Sigmoid colon (tissue), 4 donors: ENCODE measurements at regions not wholly inside any gene's neighbourhood (a gene's known extent, or its start where the extent isn't known, plus 50 kb on each side); places are given as distances from the start of the nearest gene placed in this dataset.

Experiments used
- CTCF ChIP-seq, 4 experiments: fragments of 450-650 bp in 3 of 4; fragments of 200-600 bp in 1 of 4; IDR thresholded peaks; one replicate each; pipeline ENCODE4 v1.5.1; 2016 to 2019; ENCODE audit warnings: antibody characterized with exemption in 4 of 4, mild to moderate bottlenecking in 3 of 4, moderate library complexity in 2 of 4
- EP300 ChIP-seq, 4 donors: sonication (generic); formaldehyde crosslinking; IDR thresholded peaks; one replicate each; pipeline ENCODE4 v1.6.1; 2017; ENCODE audit warnings: antibody characterized with exemption in 4 of 4
- POLR2A ChIP-seq, 2 donors: fragments of 450-650 bp; IDR thresholded peaks; one replicate each; pipeline ENCODE4 v1.6.1; 2016; ENCODE audit warnings: antibody characterized with exemption in 2 of 2, mild to moderate bottlenecking in 2 of 2, moderate library complexity in 2 of 2
- POLR2AphosphoS5 ChIP-seq, 4 donors: sonication (generic); formaldehyde crosslinking; IDR thresholded peaks; one replicate each; pipeline ENCODE4 v1.6.1; 2017; ENCODE audit warnings: antibody characterized with exemption in 4 of 4

GRCh38 chr6:25219216-25219916 is 59.8 kb upstream of the CARMIL1 start:
- TF ChIP-seq CTCF (IDR thresholded peaks at IDR 0.05), result no peak
- TF ChIP-seq EP300 (IDR thresholded peaks at IDR 0.05), result no peak
- TF ChIP-seq POLR2A (IDR thresholded peaks at IDR 0.05), result no peak
- no peak for TF ChIP-seq POLR2AphosphoS5 (IDR thresholded peaks at IDR 0.05)
